SK-N-SH (cell line): ENCODE measurements at regions not wholly inside any gene's neighbourhood (a gene's known extent, or its start where the extent isn't known, plus 50 kb on each side); places are given as distances from the start of the nearest gene placed in this dataset.

Experiments
- GATA2 ChIP-seq: sonication (generic); formaldehyde crosslinking; IDR thresholded peaks from 2 replicates; pipeline ENCODE4 v1.5.0; 2020; ENCODE audit warnings: mild to moderate bottlenecking, missing genetic modification reagents
- POLR2AphosphoS5 ChIP-seq: IDR thresholded peaks from 2 replicates; pipeline ENCODE4 v1.6.1; 2012; ENCODE audit warnings: low read depth, low read length
- YY1 ChIP-seq: IDR thresholded peaks from 2 replicates; pipeline ENCODE4 v1.4.0; 2012; ENCODE audit warnings: low read depth, mild to moderate bottlenecking

DNA sequence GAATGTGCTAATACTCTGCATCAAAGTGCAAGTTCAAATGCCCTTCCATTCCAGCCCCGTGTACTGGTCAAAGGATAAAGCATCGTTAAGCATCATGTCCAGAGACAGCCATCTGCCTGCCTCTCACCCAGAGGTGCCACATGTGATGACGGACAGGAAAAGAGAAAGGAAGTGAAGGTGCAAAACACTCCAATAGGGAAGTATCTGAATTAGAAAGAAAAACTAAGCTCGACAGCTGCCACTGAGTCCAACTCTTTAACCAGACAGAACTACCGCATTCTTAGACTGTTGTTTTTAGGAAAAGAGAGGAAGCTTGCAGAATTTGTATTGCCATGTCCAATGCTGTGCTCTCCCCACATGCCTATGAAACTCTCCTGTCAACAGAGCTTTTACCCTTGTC is 465.0 kb upstream of the SOX5 start:
- TF ChIP-seq GATA2 (CRISPR knock-in tag) (no peak), YY1 (no peak), POLR2AphosphoS5 (no peak)
